ENCODE measurements at regions not wholly inside any gene's neighbourhood (a gene's known extent, or its start where the extent isn't known, plus 50 kb on each side); places are given as distances from the start of the nearest gene placed in this dataset.

- Mint-ChIP-seq H3K36me3 (ENCODE audit: low read depth) (no peaks in the 10 kb centered on the region), H3K27me3 (peaks cover 2% of the 10 kb centered on the region), H3K4me3 (no peak overlapping the region), H3K9me3 (no peaks in the 10 kb centered on the region), H3K4me1 (peaks cover 34% of the 10 kb centered on the region), H3K27ac (no peak overlapping the region)
- TF ChIP-seq, protein P1, sequence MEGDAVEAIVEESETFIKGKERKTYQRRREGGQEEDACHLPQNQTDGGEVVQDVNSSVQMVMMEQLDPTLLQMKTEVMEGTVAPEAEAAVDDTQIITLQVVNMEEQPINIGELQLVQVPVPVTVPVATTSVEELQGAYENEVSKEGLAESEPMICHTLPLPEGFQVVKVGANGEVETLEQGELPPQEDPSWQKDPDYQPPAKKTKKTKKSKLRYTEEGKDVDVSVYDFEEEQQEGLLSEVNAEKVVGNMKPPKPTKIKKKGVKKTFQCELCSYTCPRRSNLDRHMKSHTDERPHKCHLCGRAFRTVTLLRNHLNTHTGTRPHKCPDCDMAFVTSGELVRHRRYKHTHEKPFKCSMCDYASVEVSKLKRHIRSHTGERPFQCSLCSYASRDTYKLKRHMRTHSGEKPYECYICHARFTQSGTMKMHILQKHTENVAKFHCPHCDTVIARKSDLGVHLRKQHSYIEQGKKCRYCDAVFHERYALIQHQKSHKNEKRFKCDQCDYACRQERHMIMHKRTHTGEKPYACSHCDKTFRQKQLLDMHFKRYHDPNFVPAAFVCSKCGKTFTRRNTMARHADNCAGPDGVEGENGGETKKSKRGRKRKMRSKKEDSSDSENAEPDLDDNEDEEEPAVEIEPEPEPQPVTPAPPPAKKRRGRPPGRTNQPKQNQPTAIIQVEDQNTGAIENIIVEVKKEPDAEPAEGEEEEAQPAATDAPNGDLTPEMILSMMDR (IDR thresholded peaks at IDR 0.05), result no peak
- DNase-seq (no peak), ATAC-seq (ENCODE audit: low read depth) (no peak)
- POLR2A ChIA-PET, result interaction anchor here (0.8 to 1.2 kb wide), 2 partner anchors 12 to 167 kb away, joined by 3 read pairs; no protein-coding TSS in a partner anchor
- intact Hi-C loops (cut with micrococcal nuclease), result no loop called here
- CTCF ChIA-PET, result interaction anchor here (0.6 to 1.5 kb wide), 3 partner anchors 16 to 124 kb away, joined by 3 read pairs; no protein-coding TSS in a partner anchor
Measured at GRCh38 chr14:76929927-76930326, 98.6 kb downstream of the IRF2BPL start.

DNA sequence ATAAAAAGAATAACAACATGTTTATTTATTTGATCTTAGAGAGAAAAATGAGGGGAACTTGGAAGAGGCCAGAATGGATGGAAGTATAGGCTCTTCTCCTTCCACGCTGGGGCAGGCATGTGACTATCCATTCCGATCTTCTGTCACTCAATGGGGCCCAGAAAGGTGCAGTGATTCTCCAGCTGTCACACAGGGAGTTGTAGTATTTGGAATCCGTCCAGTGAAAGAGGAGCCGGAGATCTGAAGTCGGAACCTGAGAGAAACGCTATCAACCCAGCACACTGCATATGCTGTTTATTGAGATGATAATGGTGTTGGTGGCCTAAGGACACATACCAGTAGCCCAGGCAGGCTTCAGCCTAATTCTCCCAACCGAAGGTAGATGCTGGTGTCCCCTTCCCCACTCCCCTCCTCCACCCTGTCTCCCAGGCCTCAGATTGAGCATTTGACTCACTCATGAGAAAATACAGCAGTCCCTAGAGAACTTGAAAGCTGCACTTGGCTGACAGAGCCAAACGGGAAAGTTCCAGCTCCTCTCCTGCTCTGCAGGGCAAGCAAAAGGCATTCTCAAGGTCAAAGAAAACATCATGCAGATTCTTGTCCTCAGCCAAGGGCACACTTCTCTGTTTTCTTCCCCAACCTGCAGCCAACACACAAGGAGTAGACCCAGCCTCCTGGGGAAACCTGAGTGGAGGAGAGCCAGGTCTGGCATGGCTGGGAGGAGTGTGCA lies 100.4 kb downstream of the IRF2BPL start:
- TF ChIP-seq, protein P1 (IDR thresholded peaks at IDR 0.05), result no peak
- Mint-ChIP-seq H3K4me1 (peaks cover 38% of the 10 kb centered on the region), H3K36me3 (ENCODE audit: low read depth) (no peaks in the 10 kb centered on the region), H3K4me3 (no peak overlapping the region), H3K27ac (no peak overlapping the region), H3K9me3 (no peaks in the 10 kb centered on the region), H3K27me3 (peaks cover 4% of the 10 kb centered on the region)
- POLR2A ChIA-PET, result no interaction called here
- ATAC-seq (ENCODE audit: low read depth) (no peak), DNase-seq (no peak)
- intact Hi-C loops (cut with micrococcal nuclease), result loop anchor here (2.0 kb wide), 1 partner anchor 19 kb away; no protein-coding TSS in a partner anchor
- CTCF ChIA-PET, result no interaction called here

GRCh38 chr14:76926521-76927251 lies 100.5 kb downstream of the LRRC74A start:
- peaks cover 38% of the 10 kb centered on the region for H3K4me1 Mint-ChIP-seq
- CTCF ChIA-PET, result no interaction called here
- ATAC-seq (ENCODE audit: low read depth), result peak; percentile 88
- no peak overlapping the region for H3K27ac Mint-ChIP-seq
- no peak overlapping the region for H3K4me3 Mint-ChIP-seq
- DNase-seq, result no peak
- intact Hi-C loops (cut with micrococcal nuclease), result loop anchor here (2.0 kb wide), 1 partner anchor 20 kb away; no protein-coding TSS in a partner anchor
- H3K9me3 Mint-ChIP-seq, result no peaks in the 10 kb centered on the region
- H3K36me3 Mint-ChIP-seq (ENCODE audit: low read depth), result no peaks in the 10 kb centered on the region
- TF ChIP-seq, protein P1 (IDR thresholded peaks at IDR 0.05), result no peak
- POLR2A ChIA-PET, result interaction anchor here (0.6 to 1.6 kb wide), 3 partner anchors 18 to 33 kb away, joined by 3 to 4 read pairs (median 3); no protein-coding TSS in a partner anchor
- peaks cover 10% of the 10 kb centered on the region for H3K27me3 Mint-ChIP-seq

- Mint-ChIP-seq H3K4me3 (no peak overlapping the region), H3K36me3 (ENCODE audit: low read depth) (no peaks in the 10 kb centered on the region), H3K27ac (no peak overlapping the region), H3K9me3 (no peaks in the 10 kb centered on the region), H3K4me1 (peaks cover 41% of the 10 kb centered on the region), H3K27me3 (peaks cover 14% of the 10 kb centered on the region)
- TF ChIP-seq, protein P1 (IDR thresholded peaks at IDR 0.05), result no peak
- DNase-seq (no peak), ATAC-seq (ENCODE audit: low read depth) (no peak)
- POLR2A ChIA-PET, result interaction anchor here (0.5 to 1.6 kb wide), 2 partner anchors 20 to 37 kb away, joined by 3 to 4 read pairs; no protein-coding TSS in a partner anchor
- intact Hi-C loops (cut with micrococcal nuclease), result no loop called here
- CTCF ChIA-PET, result no interaction called here
Measured at GRCh38 chr14:76925097-76925441, 98.9 kb downstream of the LRRC74A start.

Data from activated B cell treated with CpG ODN at 0.5 μM for 24 hours (primary cell).